ENCODE measurements at regions not wholly inside any gene's neighbourhood (a gene's known extent, or its start where the extent isn't known, plus 50 kb on each side); places are given as distances from the start of the nearest gene placed in this dataset. TPM values are rescaled to one million over a fixed set of nuclear protein-coding genes. Genes with fewer than 3 reads are reported as not detected.

DNA sequence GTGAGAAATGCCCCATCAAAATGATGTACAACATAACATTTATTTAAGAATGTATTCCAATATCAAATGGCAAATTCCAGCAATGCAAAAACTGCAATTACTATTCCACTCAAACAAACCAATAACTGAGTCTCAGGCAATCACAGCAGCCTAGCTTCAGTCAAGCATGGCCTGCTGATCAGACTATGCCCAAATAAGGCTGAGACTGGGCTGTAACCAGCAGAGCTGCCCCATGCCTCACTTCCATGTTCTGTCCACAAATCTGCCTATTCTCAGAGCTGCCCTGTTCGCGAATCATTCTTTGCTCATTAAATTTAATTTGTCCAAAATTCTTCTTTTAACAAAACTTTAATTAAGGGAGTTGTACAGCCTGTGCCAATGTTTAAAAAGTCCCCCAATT lies 155.4 kb downstream of the FNDC1 start:
- no peak for DNase-seq
- TF ChIP-seq, protein P1, sequence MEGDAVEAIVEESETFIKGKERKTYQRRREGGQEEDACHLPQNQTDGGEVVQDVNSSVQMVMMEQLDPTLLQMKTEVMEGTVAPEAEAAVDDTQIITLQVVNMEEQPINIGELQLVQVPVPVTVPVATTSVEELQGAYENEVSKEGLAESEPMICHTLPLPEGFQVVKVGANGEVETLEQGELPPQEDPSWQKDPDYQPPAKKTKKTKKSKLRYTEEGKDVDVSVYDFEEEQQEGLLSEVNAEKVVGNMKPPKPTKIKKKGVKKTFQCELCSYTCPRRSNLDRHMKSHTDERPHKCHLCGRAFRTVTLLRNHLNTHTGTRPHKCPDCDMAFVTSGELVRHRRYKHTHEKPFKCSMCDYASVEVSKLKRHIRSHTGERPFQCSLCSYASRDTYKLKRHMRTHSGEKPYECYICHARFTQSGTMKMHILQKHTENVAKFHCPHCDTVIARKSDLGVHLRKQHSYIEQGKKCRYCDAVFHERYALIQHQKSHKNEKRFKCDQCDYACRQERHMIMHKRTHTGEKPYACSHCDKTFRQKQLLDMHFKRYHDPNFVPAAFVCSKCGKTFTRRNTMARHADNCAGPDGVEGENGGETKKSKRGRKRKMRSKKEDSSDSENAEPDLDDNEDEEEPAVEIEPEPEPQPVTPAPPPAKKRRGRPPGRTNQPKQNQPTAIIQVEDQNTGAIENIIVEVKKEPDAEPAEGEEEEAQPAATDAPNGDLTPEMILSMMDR (IDR thresholded peaks at IDR 0.05) = no peak
- no peak for TF ChIP-seq EZH2 (IDR thresholded peaks at IDR 0.05; ENCODE audit: borderline replicate concordance, insufficient read depth, low read depth, low read length, poor library complexity, severe bottlenecking)
- Histone ChIP-seq H3K4me2 (replicated peaks; ENCODE audit: low read depth, low read length, poor library complexity, severe bottlenecking) (no peak overlapping the region), H3K79me2 (ENCODE audit: control insufficient read depth, insufficient read depth, low read length) (no peaks in the 10 kb centered on the region), H3K4me1 (ENCODE audit: control insufficient read depth in 2 of 2, insufficient read depth in 2 of 2, low read length in 2 of 2) (no peaks in the 10 kb centered on the region), H3K27ac (ENCODE audit: low read length in 2 of 2) (no peak overlapping the region), H4K20me1 (ENCODE audit: control insufficient read depth, insufficient read depth, low read length, poor library complexity, severe bottlenecking) (no peaks in the 10 kb centered on the region), H3K9me3 (ENCODE audit: control extremely low read depth in 1 of 3, control insufficient read depth in 2 of 3, insufficient read depth in 1 of 3, low read length in 2 of 3) (no peaks in the 10 kb centered on the region), H3K4me3 (ENCODE audit: control extremely low read depth in 1 of 5, extremely low read depth in 1 of 5, insufficient read depth in 1 of 5, low read depth in 2 of 5, low read length in 4 of 5) (no peak overlapping the region), H3K27me3 (replicated peaks in 1 of 4; ENCODE audit: control extremely low read depth in 1 of 4, control insufficient read depth in 3 of 4, insufficient read depth in 4 of 4, low read length in 3 of 4) (peaks cover 0 to under 1% (median 0%) of the 10 kb centered on the region in 4 experiments), H2AFZ (ENCODE audit: insufficient read depth, low read depth, low read length, poor library complexity, severe bottlenecking) (no peak overlapping the region), H3K36me3 (replicated peaks in 1 of 2; ENCODE audit: control extremely low read depth in 1 of 2, control insufficient read depth in 1 of 2, extremely low read depth in 1 of 2, insufficient read depth in 2 of 2, low read length in 1 of 2) (no peaks in the 10 kb centered on the region), H3K9ac (ENCODE audit: low read length) (no peak overlapping the region)
- no peak for ATAC-seq (ENCODE audit: low read depth)
- POLR2A ChIA-PET = no interaction called here
- H3K27ac Mint-ChIP-seq = no peak overlapping the region
- H3K27me3 Mint-ChIP-seq = peaks cover 4% of the 10 kb centered on the region
- H3K4me3 Mint-ChIP-seq = no peak overlapping the region
- H3K4me1 Mint-ChIP-seq = no peaks in the 10 kb centered on the region
- CTCF ChIA-PET = interaction anchor here (0.7 kb wide), 1 partner anchor 249 kb away, joined by 3 read pairs; no protein-coding TSS in a partner anchor
- 100% methylated on average over 2 of the region's 2 CpGs for WGBS (ENCODE audit: insufficient coverage)
- H3K9me3 Mint-ChIP-seq (ENCODE audit: insufficient read depth) = no peaks in the 10 kb centered on the region
- intact Hi-C loops (cut with micrococcal nuclease) = no loop called here

Small RNA genes lying in the stretch of these regions (small RNA-seq; reads per million reads assigned to genes)
- not detected for gene AL078604.3 (ENCODE audit: insufficient read length, low read depth, low replicate concordance)

All from B cell (primary cell).